Endothelial cell of umbilical vein (primary cell): ENCODE measurements at regions not wholly inside any gene's neighbourhood (a gene's known extent, or its start where the extent isn't known, plus 50 kb on each side); places are given as distances from the start of the nearest gene placed in this dataset.

Source experiments
- BruUV-seq: library from RNA; stranded (reverse); fragments of 400-500 nt; replicated peaks from 2 replicates; lab custom pipeline; 2021; lab: Mats Ljungman, UMichigan
- CTCF ChIA-PET: fragments of 300-600, 350-600 bp; sonication (Branson Sonifier 250); formaldehyde crosslinking; loops from one replicate; lab custom pipeline; 2021; ENCODE audit warnings: antibody characterized with exemption, inconsistent platforms; lab: Charles Lee
- POLR2A ChIA-PET: fragments of 300-600, 350-600 bp; sonication (Branson Sonifier 250); formaldehyde crosslinking; loops from one replicate; lab custom pipeline; 2021; ENCODE audit warnings: antibody characterized with exemption, inconsistent platforms; lab: Charles Lee
- DNase-seq: peaks from one replicate; pipeline ENCODE4 v3.0.0-alpha.2; 2011; ENCODE audit warnings: low read depth, low spot score
- FAIRE-seq: peaks from 2 replicates; lab custom pipeline; 2011; peaks lifted over from hg19 to GRCh38; lab: Jason Lieb, UNC
- H2AFZ ChIP-seq: 2 replicates; pipeline ENCODE4 v1.6.0; 2012; ENCODE audit warnings: low read depth, low read length, control low read depth, inconsistent platforms
- H3K27ac ChIP-seq: 2 replicates; pipeline ENCODE4 v1.5.1; 2011; ENCODE audit warnings: low read depth, mild to moderate bottlenecking, control low read depth, low read length, moderate library complexity; ENCODE audit not compliant: insufficient read depth
- H3K27me3 ChIP-seq, 2 experiments: 2 replicates each; pipeline versions ENCODE4 v1.6.0 to v1.6.1; 2011; ENCODE audit warnings: low read length in 2 of 2, mixed read lengths in 1 of 2; ENCODE audit not compliant: control insufficient read depth in 2 of 2, insufficient read depth in 2 of 2
- H3K36me3 ChIP-seq, 2 experiments: 2 replicates in 1 of 2; 3 replicates in 1 of 2; pipeline ENCODE4 v1.5.1; 2011; ENCODE audit warnings: low read length in 2 of 2, mild to moderate bottlenecking in 1 of 2, moderate library complexity in 1 of 2; ENCODE audit not compliant: control insufficient read depth in 2 of 2, insufficient read depth in 2 of 2; ENCODE audit errors: extremely low read depth in 1 of 2
- H3K4me1 ChIP-seq: 3 replicates; pipeline ENCODE4 v1.5.1; 2011; ENCODE audit warnings: mild to moderate bottlenecking, low read length; ENCODE audit not compliant: control insufficient read depth, insufficient read depth; ENCODE audit errors: extremely low read depth
- H3K4me2 ChIP-seq: 2 replicates; pipeline ENCODE4 v1.6.1; 2011; ENCODE audit warnings: low read length, control low read depth, mixed read lengths; ENCODE audit not compliant: insufficient read depth
- H3K4me3 ChIP-seq, 3 experiments: fragments of 200-600 bp in 1 of 3; sonication (generic), shearing (Covaris generic) in 1 of 3; replicated peaks in 1 of 3; 2 replicates each; pipeline ENCODE4 v1.5.1; 2011 to 2016; ENCODE audit warnings: control low read depth in 3 of 3, low read length in 3 of 3, mild to moderate bottlenecking in 2 of 3, inconsistent platforms in 1 of 3, low read depth in 1 of 3, moderate library complexity in 1 of 3; ENCODE audit not compliant: insufficient read depth in 1 of 3
- H3K79me2 ChIP-seq: 2 replicates; pipeline ENCODE4 v1.6.0; 2012; ENCODE audit warnings: low read length, inconsistent platforms; ENCODE audit not compliant: control insufficient read depth, insufficient read depth
- H3K9ac ChIP-seq: replicated peaks from 2 replicates; pipeline ENCODE3; 2011; ENCODE audit warnings: low read length, control low read depth; ENCODE audit not compliant: insufficient read depth; ENCODE audit errors: extremely low read depth
- H3K9me1 ChIP-seq: replicated peaks from 3 replicates; pipeline ENCODE4 v1.6.0; 2011; ENCODE audit warnings: mild to moderate bottlenecking, low read length; ENCODE audit not compliant: control insufficient read depth, insufficient read depth; ENCODE audit errors: extremely low read depth
- H3K9me3 ChIP-seq: replicated peaks from 2 replicates; pipeline ENCODE4 v1.5.1; 2012; ENCODE audit warnings: low read length, inconsistent platforms; ENCODE audit not compliant: control insufficient read depth, insufficient read depth
- H4K20me1 ChIP-seq: replicated peaks from 2 replicates; pipeline ENCODE3; 2011; ENCODE audit warnings: mild to moderate bottlenecking, low read length; ENCODE audit not compliant: control insufficient read depth, insufficient read depth; ENCODE audit errors: extremely low read depth
- CTCF ChIP-seq, 2 donors: IDR thresholded peaks; 1 replicate in 1 of 2; 2 replicates in 1 of 2; pipeline ENCODE4 v1.5.1; 2011; ENCODE audit warnings: low read length in 2 of 2, mild to moderate bottlenecking in 2 of 2, moderate library complexity in 2 of 2, control low read depth in 1 of 2, inconsistent platforms in 1 of 2, low read depth in 1 of 2; ENCODE audit not compliant: insufficient read depth in 1 of 2; ENCODE audit errors: extremely low read depth in 1 of 2
- EZH2 ChIP-seq: IDR thresholded peaks from 2 replicates; pipeline ENCODE4 v1.6.1; 2012; ENCODE audit warnings: borderline replicate concordance, low read depth, mild to moderate bottlenecking, moderate library complexity, low read length, inconsistent platforms; ENCODE audit not compliant: severe bottlenecking
- FOS ChIP-seq: IDR thresholded peaks from 2 replicates; pipeline ENCODE4 v1.6.1; 2011; ENCODE audit warnings: mild to moderate bottlenecking, low read length, moderate library complexity, borderline replicate concordance; ENCODE audit not compliant: insufficient read depth
- GATA2 ChIP-seq: IDR thresholded peaks from 2 replicates; pipeline ENCODE4 v1.7.0; 2011; ENCODE audit warnings: low read depth, mild to moderate bottlenecking, moderate library complexity, mixed read lengths, low read length; ENCODE audit not compliant: insufficient read length, insufficient read depth
- JUN ChIP-seq: IDR thresholded peaks from 2 replicates; pipeline ENCODE4 v1.6.1; 2011; ENCODE audit warnings: borderline replicate concordance, low read depth; ENCODE audit not compliant: insufficient read length, insufficient read depth
- MAX ChIP-seq: IDR thresholded peaks from 2 replicates; pipeline ENCODE4 v1.6.1; 2011; ENCODE audit not compliant: insufficient read depth, insufficient read length
- MYC ChIP-seq: IDR thresholded peaks from one replicate; pipeline ENCODE4 v1.6.1; 2011; ENCODE audit warnings: mild to moderate bottlenecking, low read depth, low read length
- POLR2A ChIP-seq: IDR thresholded peaks from 2 replicates; pipeline ENCODE4 v1.6.1; 2012; ENCODE audit warnings: low read depth, mild to moderate bottlenecking, control low read depth, low read length
- POLR2AphosphoS5 ChIP-seq: IDR thresholded peaks from 2 replicates; pipeline ENCODE4 v1.6.1; 2012; ENCODE audit warnings: low read depth, mild to moderate bottlenecking, control low read depth, low read length, moderate library complexity; ENCODE audit not compliant: insufficient read depth
- dilution Hi-C: fragments of 300-500 bp; cut with MboI; formaldehyde crosslinking; loops from one replicate; pipeline ENCODE4 v1.15.0; 2019; ENCODE audit warnings: low sequenced_read_pairs; ENCODE audit not compliant: extremely low pct_ligation_motif_present
- intact Hi-C: fragments of 100-400 bp; cut with micrococcal nuclease; formaldehyde crosslinking; loops from one replicate; pipeline ENCODE4 v1.10.0; 2022

- FAIRE-seq: no peak
- intact Hi-C loops: no loop called here
- ChIA-PET POLR2A (no interaction called here), CTCF (no interaction called here)
- Histone ChIP-seq H3K27ac (no peak overlapping the region), H3K79me2 (no peaks in the 10 kb centered on the region), H4K20me1 (no peaks in the 10 kb centered on the region), H3K9ac (no peak overlapping the region), H3K4me2 (no peak overlapping the region), H3K4me3 (no peak overlapping the region), H3K9me1 (no peaks in the 10 kb centered on the region), H2AFZ (no peak overlapping the region), H3K4me1 (no peaks in the 10 kb centered on the region), H3K27me3 (no peaks in the 10 kb centered on the region), H3K36me3 (no peaks in the 10 kb centered on the region), H3K9me3 (peaks cover 2% of the 10 kb centered on the region)
- no peak for DNase-seq
- dilution Hi-C loops: no loop called here
- no peak for TF ChIP-seq MAX
- no peak for TF ChIP-seq EZH2
- no peak for TF ChIP-seq CTCF (IDR thresholded peaks at IDR 0.05; ENCODE audit: extremely low read depth in 1 of 2, insufficient read depth in 1 of 2, low read depth in 1 of 2, low read length in 2 of 2)
- TF ChIP-seq GATA2: no peak
- no peak for TF ChIP-seq FOS
- TF ChIP-seq MYC: no peak
- no peak for TF ChIP-seq JUN
- TF ChIP-seq POLR2A: no peak
- no peak for TF ChIP-seq POLR2AphosphoS5
- no TSS peak for BruUV-seq
Observed at GRCh38 chr11:37038911-37039310, 440.9 kb upstream of the RAG2 start.
